ENCODE measurements at regions not wholly inside any gene's neighbourhood (a gene's known extent, or its start where the extent isn't known, plus 50 kb on each side); places are given as distances from the start of the nearest gene placed in this dataset.

GRCh38 chr5:159702301-159702700 lies 214.0 kb upstream of the ADRA1B start:
- no peaks in the 10 kb centered on the region for H3K27me3 ChIP-seq (ENCODE audit: control insufficient read depth in 3 of 3, insufficient read depth in 3 of 3, low read length in 2 of 3)
- no peak overlapping the region for H3K9ac ChIP-seq (ENCODE audit: insufficient read depth in 1 of 2, low read length in 2 of 2)
- H3K9me3 ChIP-seq (ENCODE audit: control insufficient read depth in 4 of 4, insufficient read depth in 3 of 4, low read length in 3 of 4): no peaks in the 10 kb centered on the region
- no peak for TF ChIP-seq CTCF (IDR thresholded peaks at IDR 0.05; ENCODE audit: control extremely low read depth, extremely low read depth)
- H3K27ac ChIP-seq (ENCODE audit: low read depth in 1 of 2, low read length in 1 of 2): no peak overlapping the region
- no peaks in the 10 kb centered on the region for H3K36me3 ChIP-seq (ENCODE audit: control insufficient read depth in 4 of 4, insufficient read depth in 4 of 4, low read length in 4 of 4)
- DNase-seq (no peak), ATAC-seq (ENCODE audit: insufficient read depth, low FRiP score) (no peak)
- no peaks in the 10 kb centered on the region for H3K4me1 ChIP-seq (ENCODE audit: control insufficient read depth in 5 of 5, insufficient read depth in 5 of 5, low read length in 5 of 5)
- no peak overlapping the region for H3K4me3 ChIP-seq
- 84 to 96% methylated on average over 4 of the region's 4 CpGs for WGBS, 2 donors

GRCh38 chr5:159702826-159703225 lies 213.5 kb upstream of the ADRA1B start:
- WGBS, 2 donors: 97 to 98% methylated on average over 1 of the region's 1 CpG
- Histone ChIP-seq H3K4me1 (ENCODE audit: control insufficient read depth in 5 of 5, insufficient read depth in 5 of 5, low read length in 5 of 5) (no peaks in the 10 kb centered on the region), H3K36me3 (ENCODE audit: control insufficient read depth in 4 of 4, insufficient read depth in 4 of 4, low read length in 4 of 4) (no peaks in the 10 kb centered on the region), H3K4me3 (no peak overlapping the region), H3K9me3 (ENCODE audit: control insufficient read depth in 4 of 4, insufficient read depth in 3 of 4, low read length in 3 of 4) (peaks cover 0 to 4% (median 2%) of the 10 kb centered on the region in 4 donors), H3K27ac (ENCODE audit: low read depth in 1 of 2, low read length in 1 of 2) (no peak overlapping the region), H3K9ac (ENCODE audit: insufficient read depth in 1 of 2, low read length in 2 of 2) (no peak overlapping the region), H3K27me3 (ENCODE audit: control insufficient read depth in 3 of 3, insufficient read depth in 3 of 3, low read length in 2 of 3) (no peaks in the 10 kb centered on the region)
- DNase-seq (no peak), ATAC-seq (ENCODE audit: insufficient read depth, low FRiP score) (no peak)
- TF ChIP-seq CTCF (IDR thresholded peaks at IDR 0.05; ENCODE audit: control extremely low read depth, extremely low read depth): no peak

DNA sequence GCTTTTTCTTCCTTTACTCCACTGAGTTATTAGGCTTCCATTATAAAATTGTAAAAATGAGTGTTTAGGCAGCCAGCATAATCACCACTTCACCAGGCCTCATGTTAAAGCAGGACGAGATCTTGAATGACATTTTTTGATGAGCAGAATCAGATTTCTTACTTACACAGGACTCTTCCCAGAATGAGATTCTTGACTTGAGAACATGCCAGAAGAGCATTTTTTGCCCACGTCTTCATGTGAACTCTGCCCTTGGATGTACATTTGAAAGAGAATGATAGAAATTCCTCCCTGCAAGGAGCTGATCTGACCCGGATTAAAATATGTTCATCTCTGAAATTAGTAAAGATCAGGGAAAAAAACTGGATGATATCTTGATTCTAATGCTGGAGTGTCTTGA lies 212.1 kb upstream of the ADRA1B start:
- Histone ChIP-seq H3K4me1 (ENCODE audit: control insufficient read depth in 5 of 5, insufficient read depth in 5 of 5, low read length in 5 of 5) (no peaks in the 10 kb centered on the region), H3K27ac (ENCODE audit: low read depth in 1 of 2, low read length in 1 of 2) (no peak overlapping the region), H3K9me3 (ENCODE audit: control insufficient read depth in 4 of 4, insufficient read depth in 3 of 4, low read length in 3 of 4) (peaks cover 0 to 5% (median 4%) of the 10 kb centered on the region in 4 donors), H3K36me3 (ENCODE audit: control insufficient read depth in 4 of 4, insufficient read depth in 4 of 4, low read length in 4 of 4) (no peaks in the 10 kb centered on the region), H3K27me3 (ENCODE audit: control insufficient read depth in 3 of 3, insufficient read depth in 3 of 3, low read length in 2 of 3) (no peaks in the 10 kb centered on the region), H3K4me3 (no peak overlapping the region), H3K9ac (ENCODE audit: insufficient read depth in 1 of 2, low read length in 2 of 2) (no peak overlapping the region)
- WGBS, 2 donors: 49 to 67% methylated on average over 3 of the region's 3 CpGs
- DNase-seq (no peak), ATAC-seq (ENCODE audit: insufficient read depth, low FRiP score) (no peak)
- no peak for TF ChIP-seq CTCF (IDR thresholded peaks at IDR 0.05; ENCODE audit: control extremely low read depth, extremely low read depth)

GRCh38 chr5:159705948-159706347 lies 210.3 kb upstream of the ADRA1B start:
- ATAC-seq (ENCODE audit: insufficient read depth, low FRiP score): no peak
- Histone ChIP-seq H3K9me3 (ENCODE audit: control insufficient read depth in 4 of 4, insufficient read depth in 3 of 4, low read length in 3 of 4) (peaks cover 0 to 5% (median 4%) of the 10 kb centered on the region in 4 donors), H3K27me3 (ENCODE audit: control insufficient read depth in 3 of 3, insufficient read depth in 3 of 3, low read length in 2 of 3) (no peaks in the 10 kb centered on the region), H3K4me3 (no peak overlapping the region), H3K4me1 (ENCODE audit: control insufficient read depth in 5 of 5, insufficient read depth in 5 of 5, low read length in 5 of 5) (no peaks in the 10 kb centered on the region), H3K9ac (ENCODE audit: insufficient read depth in 1 of 2, low read length in 2 of 2) (no peak overlapping the region), H3K36me3 (ENCODE audit: control insufficient read depth in 4 of 4, insufficient read depth in 4 of 4, low read length in 4 of 4) (no peaks in the 10 kb centered on the region), H3K27ac (ENCODE audit: low read depth in 1 of 2, low read length in 1 of 2) (no peak overlapping the region)
- DNase-seq: no peak
- TF ChIP-seq CTCF (IDR thresholded peaks at IDR 0.05; ENCODE audit: control extremely low read depth, extremely low read depth): no peak
- WGBS, 2 donors: 93 to 98% methylated on average over 3 of the region's 3 CpGs
